HG02759 (cell line): ENCODE measurements at regions not wholly inside any gene's neighbourhood (a gene's known extent, or its start where the extent isn't known, plus 50 kb on each side); places are given as distances from the start of the nearest gene placed in this dataset.
"Not testable (repeated sequence)": the region's sequence is repeated elsewhere in the genome, so short reads cannot be mapped to it uniquely, and the experiment has no call there.

ENCODE experiments used
- ATAC-seq: cut with Tn5 transposase; IDR thresholded peaks from one replicate; pipeline ENCODE4 v1.9.1; 2021; ENCODE audit warnings: mild to moderate bottlenecking, moderate library complexity; ENCODE audit not compliant: unreplicated experiment

DNA sequence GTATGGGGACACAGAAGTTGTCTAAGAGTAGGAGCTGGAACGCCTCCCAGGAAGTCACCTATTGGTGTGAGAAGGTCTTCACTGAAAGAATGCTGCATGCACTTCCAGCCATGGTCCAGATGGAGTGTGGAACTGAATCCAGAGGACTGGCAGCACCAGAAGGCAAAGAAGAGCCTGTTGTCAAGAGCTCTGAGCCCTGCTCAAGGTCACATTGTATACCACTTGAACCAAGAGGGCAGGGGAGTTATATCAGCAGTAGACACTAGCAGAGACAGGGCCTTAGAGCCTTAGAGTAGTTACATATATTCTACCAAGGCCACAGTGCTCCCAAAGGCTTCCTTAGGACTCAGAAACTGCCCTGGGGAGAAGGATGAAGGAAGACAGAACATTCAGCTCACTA lies 130.8 kb upstream of the POC5 start:
- no peak for ATAC-seq

- ATAC-seq, result peak; percentile 89
Observed at GRCh38 chr5:75847561-75848021, 130.4 kb upstream of the POC5 start.

DNA sequence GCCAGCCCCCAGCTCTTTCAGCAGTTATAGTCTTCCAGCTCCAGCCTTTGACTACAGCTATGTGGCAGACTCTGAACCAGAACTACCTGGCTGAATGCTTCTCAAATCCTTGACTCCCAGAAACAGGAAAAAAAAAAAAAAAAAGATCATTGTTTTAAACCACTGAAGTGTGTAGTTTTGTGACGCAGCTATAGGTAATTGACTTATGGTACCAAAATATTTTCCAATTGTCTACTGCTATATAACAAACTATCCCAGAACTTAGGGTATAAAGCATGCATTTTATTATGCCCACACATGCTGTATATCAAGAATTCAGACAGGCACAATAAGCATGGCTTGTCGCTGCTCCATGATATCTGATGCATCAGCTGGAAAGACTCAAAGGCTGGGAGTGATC lies 127.1 kb upstream of the POC5 start:
- ATAC-seq, result no peak

- ATAC-seq, result no peak
Observed at GRCh38 chr5:75843319-75843718, 126.1 kb upstream of the POC5 start.

- no peak for ATAC-seq
Observed at GRCh38 chr5:75839547-75839946, 122.3 kb upstream of the POC5 start.

DNA sequence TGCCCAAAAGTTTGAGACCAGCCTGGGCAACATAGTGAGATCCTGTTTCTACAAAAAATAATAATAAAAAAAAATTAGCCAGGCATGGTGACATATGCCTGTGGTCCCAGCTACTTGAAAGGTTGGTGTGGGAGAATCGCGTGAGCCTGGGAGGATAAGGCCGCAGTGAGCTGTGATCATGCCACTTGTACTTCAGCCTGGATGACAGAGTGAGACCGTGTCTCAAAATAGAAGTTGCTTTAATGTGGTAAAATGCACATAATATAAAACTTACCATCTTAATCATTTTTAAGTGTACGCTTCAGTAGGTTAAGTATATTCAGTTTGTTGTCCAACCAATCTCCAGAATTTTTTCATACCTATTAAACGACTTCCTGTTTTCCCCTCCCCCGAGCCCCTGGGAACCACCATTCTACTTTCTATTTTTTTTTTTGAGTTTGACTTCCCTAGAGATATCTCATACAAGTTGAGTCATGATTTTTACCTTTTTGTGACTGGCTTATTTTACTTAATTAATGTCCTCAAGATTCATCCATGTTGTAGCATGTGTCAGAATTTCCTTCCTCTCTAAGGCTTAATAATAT lies 120.1 kb upstream of the POC5 start:
- no peak for ATAC-seq

GRCh38 chr5:75831561-75831960 lies 114.3 kb upstream of the POC5 start:
- no peak for ATAC-seq

DNA sequence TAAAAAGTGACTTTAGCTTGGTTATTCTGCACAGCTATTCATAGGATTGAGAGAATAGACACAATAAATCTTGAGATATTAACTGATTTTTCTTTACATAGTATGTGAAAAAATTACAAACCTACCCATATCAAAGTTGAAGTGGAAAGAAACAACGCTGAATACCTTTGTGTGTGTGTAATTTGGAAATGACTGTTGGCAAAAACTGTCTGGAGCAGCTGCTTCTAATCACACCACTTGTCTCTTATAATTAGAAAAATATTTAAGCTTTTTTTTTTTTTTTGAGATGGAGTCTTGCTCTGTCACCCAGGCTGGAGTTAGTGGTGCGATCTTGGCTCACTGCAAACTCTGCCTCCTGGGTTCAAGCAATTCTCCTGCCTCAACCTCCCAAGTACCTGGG lies 110.8 kb upstream of the POC5 start:
- ATAC-seq, result no peak

DNA sequence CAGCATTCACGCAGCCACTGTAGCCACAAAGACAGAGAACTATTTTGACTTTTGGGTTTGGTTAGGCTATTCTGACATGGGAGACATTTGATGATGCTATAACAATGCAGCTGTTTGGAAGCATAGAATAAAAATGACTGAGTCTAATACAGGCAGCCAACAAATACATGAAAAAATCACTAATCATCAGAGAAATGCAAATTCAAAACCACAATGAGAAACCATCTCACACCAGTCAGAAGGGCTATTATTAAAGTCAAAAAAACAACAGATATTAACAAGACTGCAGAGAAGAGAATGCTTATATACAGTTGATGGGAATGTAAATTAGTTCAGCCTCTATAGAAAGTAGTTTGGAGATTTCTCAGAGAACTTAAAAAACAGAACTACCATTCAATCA lies 107.1 kb upstream of the POC5 start:
- ATAC-seq, result no peak

DNA sequence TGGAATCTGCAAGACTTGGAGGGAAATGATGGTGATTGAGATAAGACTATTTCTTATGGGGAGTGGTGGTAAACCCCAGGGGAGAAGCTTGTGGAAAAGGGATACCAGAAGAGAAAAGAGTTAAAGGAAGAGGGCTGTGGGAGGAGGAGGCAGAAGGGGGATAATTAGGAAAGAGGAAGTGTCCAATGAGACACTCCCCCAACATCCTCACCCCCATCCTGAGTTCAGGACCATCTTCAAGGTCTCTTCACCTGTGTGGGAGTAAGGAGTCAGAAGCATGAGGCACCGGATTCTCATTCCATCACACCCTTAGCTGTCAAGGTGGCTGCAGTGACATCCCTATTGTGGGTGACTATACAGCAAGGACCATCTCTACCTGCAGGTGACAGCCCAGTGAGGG lies 106.6 kb upstream of the POC5 start:
- ATAC-seq, result no peak

GRCh38 chr5:75818661-75819060 lies 101.4 kb upstream of the POC5 start:
- ATAC-seq, result no peak

DNA sequence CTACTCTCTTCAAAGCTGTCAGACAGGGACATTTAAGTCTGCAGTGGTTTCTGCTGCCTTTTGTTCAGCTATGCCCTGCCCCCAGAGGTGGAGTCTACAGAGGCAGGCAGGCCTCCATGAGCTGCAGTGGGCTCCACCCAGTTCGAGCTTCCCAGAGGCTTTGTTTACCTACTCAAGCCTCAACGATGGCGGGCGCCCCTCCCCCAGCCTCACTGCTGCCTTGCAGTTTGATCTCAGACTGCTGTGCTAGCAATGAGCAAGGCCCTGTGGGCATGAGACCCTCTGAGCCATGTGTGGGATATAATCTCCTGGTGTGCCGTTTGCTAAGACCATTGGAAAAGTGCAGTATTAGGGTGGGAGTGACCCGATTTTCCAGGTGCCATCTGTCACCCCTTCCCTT lies 82.5 kb upstream of the POC5 start:
- ATAC-seq, result not testable (repeated sequence)

GRCh38 chr5:75769338-75769737 lies 52.1 kb upstream of the POC5 start:
- ATAC-seq, result not testable (repeated sequence)
